ENCODE measurements at regions not wholly inside any gene's neighbourhood (a gene's known extent, or its start where the extent isn't known, plus 50 kb on each side); places are given as distances from the start of the nearest gene placed in this dataset.
"Not testable (repeated sequence)": the region's sequence is repeated elsewhere in the genome, so short reads cannot be mapped to it uniquely, and the experiment has no call there.

GRCh38 chr3:187889601-187890404, 144.5 kb upstream of the BCL6 start:
- Histone ChIP-seq H3K4me2 (replicated peaks; ENCODE audit: low read depth, low read length, poor library complexity, severe bottlenecking) (no peak overlapping the region), H3K9ac (ENCODE audit: low read length) (no peak overlapping the region), H3K27me3 (replicated peaks in 1 of 4; ENCODE audit: control extremely low read depth in 1 of 4, control insufficient read depth in 3 of 4, insufficient read depth in 4 of 4, low read length in 3 of 4) (no peaks in the 10 kb centered on the region), H3K4me3 (ENCODE audit: control extremely low read depth in 1 of 5, extremely low read depth in 1 of 5, insufficient read depth in 1 of 5, low read depth in 2 of 5, low read length in 4 of 5) (no peak overlapping the region), H4K20me1 (ENCODE audit: control insufficient read depth, insufficient read depth, low read length, poor library complexity, severe bottlenecking) (no peaks in the 10 kb centered on the region), H3K9me3 (ENCODE audit: control extremely low read depth in 1 of 3, control insufficient read depth in 2 of 3, insufficient read depth in 1 of 3, low read length in 2 of 3) (no peaks in the 10 kb centered on the region), H3K79me2 (ENCODE audit: control insufficient read depth, insufficient read depth, low read length) (no peaks in the 10 kb centered on the region), H2AFZ (ENCODE audit: insufficient read depth, low read depth, low read length, poor library complexity, severe bottlenecking) (no peak overlapping the region), H3K4me1 (ENCODE audit: control insufficient read depth in 2 of 2, insufficient read depth in 2 of 2, low read length in 2 of 2) (peaks cover 0 to 5% of the 10 kb centered on the region in 2 donors), H3K36me3 (replicated peaks in 1 of 2; ENCODE audit: control extremely low read depth in 1 of 2, control insufficient read depth in 1 of 2, extremely low read depth in 1 of 2, insufficient read depth in 2 of 2, low read length in 1 of 2) (no peaks in the 10 kb centered on the region), H3K27ac (ENCODE audit: low read length in 2 of 2) (no peak overlapping the region)
- Mint-ChIP-seq H3K27me3 (peaks cover 12% of the 10 kb centered on the region), H3K9me3 (ENCODE audit: insufficient read depth) (no peaks in the 10 kb centered on the region), H3K4me1 (peaks cover 5% of the 10 kb centered on the region), H3K27ac (no peak overlapping the region), H3K4me3 (no peak overlapping the region)
- ChIA-PET CTCF (no interaction called here), POLR2A (no interaction called here)
- TF ChIP-seq EZH2 (IDR thresholded peaks at IDR 0.05; ENCODE audit: borderline replicate concordance, insufficient read depth, low read depth, low read length, poor library complexity, severe bottlenecking) (no peak), CTCF (IDR thresholded peaks at IDR 0.05) (no peak)
- DNase-seq (no peak), ATAC-seq (ENCODE audit: low read depth) (no peak)
- intact Hi-C loops (cut with micrococcal nuclease) = no loop called here
- 84% methylated on average over 8 of the region's 20 CpGs for WGBS (ENCODE audit: insufficient coverage)

GRCh38 chr3:187890405-187890752, 145.1 kb upstream of the BCL6 start:
- H3K36me3 ChIP-seq (replicated peaks in 1 of 2; ENCODE audit: control extremely low read depth in 1 of 2, control insufficient read depth in 1 of 2, extremely low read depth in 1 of 2, insufficient read depth in 2 of 2, low read length in 1 of 2); H3K9me3 Mint-ChIP-seq (ENCODE audit: insufficient read depth); CTCF ChIA-PET; H3K27me3 Mint-ChIP-seq; H4K20me1 ChIP-seq (ENCODE audit: control insufficient read depth, insufficient read depth, low read length, poor library complexity, severe bottlenecking); H3K9ac ChIP-seq (ENCODE audit: low read length); POLR2A ChIA-PET; DNase-seq; H3K4me3 ChIP-seq (ENCODE audit: control extremely low read depth in 1 of 5, extremely low read depth in 1 of 5, insufficient read depth in 1 of 5, low read depth in 2 of 5, low read length in 4 of 5); H3K79me2 ChIP-seq (ENCODE audit: control insufficient read depth, insufficient read depth, low read length); H3K4me3 Mint-ChIP-seq; H3K4me1 Mint-ChIP-seq; H3K4me2 ChIP-seq (replicated peaks; ENCODE audit: low read depth, low read length, poor library complexity, severe bottlenecking); H3K27ac Mint-ChIP-seq; H3K4me1 ChIP-seq (ENCODE audit: control insufficient read depth in 2 of 2, insufficient read depth in 2 of 2, low read length in 2 of 2); ATAC-seq (ENCODE audit: low read depth); H3K27me3 ChIP-seq (replicated peaks in 1 of 4; ENCODE audit: control extremely low read depth in 1 of 4, control insufficient read depth in 3 of 4, insufficient read depth in 4 of 4, low read length in 3 of 4); H3K27ac ChIP-seq (ENCODE audit: low read length in 2 of 2); H2AFZ ChIP-seq (ENCODE audit: insufficient read depth, low read depth, low read length, poor library complexity, severe bottlenecking); intact Hi-C loops (cut with micrococcal nuclease); H3K9me3 ChIP-seq (ENCODE audit: control extremely low read depth in 1 of 3, control insufficient read depth in 2 of 3, insufficient read depth in 1 of 3, low read length in 2 of 3): not testable (repeated sequence)
- 98% methylated on average over 11 of the region's 15 CpGs for WGBS (ENCODE audit: insufficient coverage)

Measured in B cell (primary cell).